Calu3 (cell line): ENCODE measurements at regions not wholly inside any gene's neighbourhood (a gene's known extent, or its start where the extent isn't known, plus 50 kb on each side); places are given as distances from the start of the nearest gene placed in this dataset.

Source experiments
- BruUV-seq: library from RNA; stranded (reverse); fragments of 400-500 nt; replicated peaks from 2 replicates; lab custom pipeline; 2021; lab: Mats Ljungman, UMichigan
- CTCF ChIA-PET: fragments of 300-600 bp; sonication (Branson Sonifier 250); formaldehyde crosslinking; loops from one replicate; lab custom pipeline; 2022; ENCODE audit warnings: antibody characterized with exemption; lab: Charles Lee
- DNase-seq: peaks from one replicate; pipeline ENCODE4 v3.0.0; 2022
- H3K27ac Mint-ChIP-seq: one replicate; pipeline ENCODE4 v1.8.0; 2022; ENCODE audit warnings: mixed read lengths; ENCODE audit not compliant: unreplicated experiment
- H3K27me3 Mint-ChIP-seq: one replicate; pipeline ENCODE4 v1.8.0; 2022; ENCODE audit warnings: mixed read lengths; ENCODE audit not compliant: unreplicated experiment
- H3K36me3 Mint-ChIP-seq: one replicate; pipeline ENCODE4 v1.8.0; 2022; ENCODE audit warnings: mild to moderate bottlenecking, moderate library complexity, mixed read lengths; ENCODE audit not compliant: insufficient read depth, unreplicated experiment
- H3K4me1 Mint-ChIP-seq: one replicate; pipeline ENCODE4 v1.8.0; 2022; ENCODE audit warnings: mild to moderate bottlenecking, low read depth, mixed read lengths; ENCODE audit not compliant: unreplicated experiment
- H3K4me3 Mint-ChIP-seq: one replicate; pipeline ENCODE4 v1.8.0; 2022; ENCODE audit warnings: mild to moderate bottlenecking, low read depth, moderate library complexity, mixed read lengths; ENCODE audit not compliant: unreplicated experiment
- H3K9me3 Mint-ChIP-seq: one replicate; pipeline ENCODE4 v1.8.0; 2022; ENCODE audit warnings: low read depth, mixed read lengths; ENCODE audit not compliant: unreplicated experiment
- CTCF ChIP-seq: fragments of 200-600 bp; IDR thresholded peaks from one replicate; pipeline ENCODE4 v1.8.0; 2022; ENCODE audit warnings: antibody characterized with exemption; ENCODE audit not compliant: unreplicated experiment
- intact Hi-C: fragments of 100-400 bp; cut with micrococcal nuclease; formaldehyde crosslinking; loops from one replicate; pipeline ENCODE4 v1.10.0; 2022; ENCODE audit not compliant: unreplicated experiment

- CTCF ChIA-PET = no interaction called here
- Mint-ChIP-seq H3K27ac (no peak overlapping the region), H3K4me3 (no peak overlapping the region), H3K36me3 (no peaks in the 10 kb centered on the region), H3K4me1 (no peaks in the 10 kb centered on the region), H3K9me3 (no peaks in the 10 kb centered on the region), H3K27me3 (peaks cover 66% of the 10 kb centered on the region)
- intact Hi-C loops = no loop called here
- TF ChIP-seq CTCF = peak; percentile 36
- no TSS peak for BruUV-seq
- no peak for DNase-seq
Observed at GRCh38 chr5:77828445-77828844, 52.3 kb upstream of the TBCA start.
